GM21825 (cell line): ENCODE measurements at regions not wholly inside any gene's neighbourhood (a gene's known extent, or its start where the extent isn't known, plus 50 kb on each side); places are given as distances from the start of the nearest gene placed in this dataset.
A peak's percentile ranks its signal among the peaks of the same experiment; 100 is the strongest.

ENCODE experiments used
- ATAC-seq: cut with Tn5 transposase; IDR thresholded peaks from one replicate; pipeline ENCODE4 v1.9.1; 2021; ENCODE audit warnings: mild to moderate bottlenecking, moderate library complexity; ENCODE audit not compliant: unreplicated experiment

DNA sequence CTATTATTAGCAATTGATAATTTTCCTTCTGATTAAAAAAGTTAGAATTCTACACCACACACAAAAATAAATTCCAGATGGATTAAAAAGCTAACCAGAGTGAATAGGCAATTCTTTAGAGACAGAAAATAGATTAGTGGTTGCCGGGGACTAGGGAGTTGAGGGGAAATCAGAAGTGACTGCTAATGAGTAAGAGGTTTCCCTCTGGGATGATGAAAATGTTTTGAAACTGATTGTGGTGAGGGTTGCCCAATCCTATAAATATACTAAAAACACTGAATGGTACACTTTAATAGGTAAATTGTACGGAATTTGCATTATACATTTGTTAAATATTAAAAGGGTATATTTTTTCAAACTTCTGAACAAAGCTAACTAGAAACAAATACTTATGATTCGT lies 214.9 kb downstream of the GPAM start:
- no peak for ATAC-seq

DNA sequence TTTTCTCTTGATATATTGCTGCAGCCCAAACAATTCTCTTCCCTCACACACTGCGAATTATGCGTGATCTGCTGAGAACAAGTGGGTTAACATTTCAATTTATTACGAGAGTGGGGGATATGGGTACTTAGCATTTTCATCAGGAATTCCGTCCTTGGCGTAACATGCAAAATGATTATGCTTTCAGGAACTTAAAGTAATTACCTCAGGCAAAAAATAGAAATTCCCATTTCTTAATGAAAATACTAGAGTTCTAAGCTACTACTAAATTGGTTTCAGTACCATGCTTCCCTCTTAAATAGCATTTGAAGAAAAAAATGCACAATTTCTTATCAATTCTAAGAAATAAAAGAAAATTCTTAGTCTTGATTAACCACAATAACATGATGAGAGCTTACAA lies 213.5 kb downstream of the GPAM start:
- ATAC-seq = no peak

DNA sequence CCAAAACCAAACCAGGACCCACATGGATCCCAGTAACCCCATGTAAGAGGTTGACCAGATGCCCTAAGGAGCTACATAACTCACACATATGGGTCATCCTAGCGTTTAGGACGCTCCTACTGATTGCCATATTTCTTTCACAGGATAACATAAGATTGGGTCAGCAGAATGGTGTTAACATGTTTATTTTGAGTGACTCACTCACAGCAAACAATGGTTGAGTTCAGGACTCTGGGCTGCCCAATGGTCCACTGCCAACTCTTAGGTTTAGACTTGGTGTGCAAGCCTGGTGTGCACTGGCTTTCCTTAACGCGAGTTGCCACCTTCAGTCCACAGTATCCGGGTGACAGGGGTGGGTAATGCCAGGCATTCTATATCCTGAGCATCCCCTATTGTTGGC lies 211.5 kb downstream of the GPAM start:
- no peak for ATAC-seq

DNA sequence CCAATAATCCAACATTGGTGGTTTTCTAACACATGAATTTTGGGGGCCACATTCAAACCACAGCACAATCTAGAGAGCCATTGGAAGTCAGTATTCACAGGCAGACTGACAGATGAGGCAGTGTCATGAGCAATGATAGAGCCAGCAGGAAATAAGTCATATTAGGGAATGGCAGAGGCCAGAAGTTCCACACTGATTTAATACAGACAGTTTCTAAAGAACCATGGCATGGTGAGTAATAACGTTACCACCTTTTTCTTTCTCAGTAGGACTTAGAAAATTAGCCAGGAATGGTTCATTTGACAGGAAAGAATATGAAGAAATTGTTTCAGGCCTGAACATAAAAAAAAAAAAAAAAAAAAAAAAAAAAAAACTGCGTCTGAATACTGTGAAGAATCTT lies 210.3 kb downstream of the GPAM start:
- ATAC-seq = no peak

DNA sequence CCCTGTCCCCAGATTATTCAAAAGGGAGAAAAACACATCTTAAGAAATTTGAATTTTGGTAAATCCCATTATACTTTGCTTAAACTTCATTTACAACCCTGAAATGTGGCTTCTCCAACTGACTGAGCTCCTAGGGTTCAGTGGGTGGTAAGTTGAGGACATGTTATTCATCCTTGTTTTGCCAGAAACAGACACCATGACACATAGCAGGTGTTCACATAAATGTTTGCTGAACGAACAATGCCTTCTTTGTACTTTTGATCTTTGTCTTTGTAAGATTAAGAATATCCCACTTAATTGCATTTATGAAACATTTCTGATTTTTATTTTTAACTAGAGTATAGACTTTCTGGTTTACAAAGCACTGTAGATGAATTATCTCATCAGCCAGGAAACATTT lies 209.7 kb downstream of the GPAM start:
- no peak for ATAC-seq

DNA sequence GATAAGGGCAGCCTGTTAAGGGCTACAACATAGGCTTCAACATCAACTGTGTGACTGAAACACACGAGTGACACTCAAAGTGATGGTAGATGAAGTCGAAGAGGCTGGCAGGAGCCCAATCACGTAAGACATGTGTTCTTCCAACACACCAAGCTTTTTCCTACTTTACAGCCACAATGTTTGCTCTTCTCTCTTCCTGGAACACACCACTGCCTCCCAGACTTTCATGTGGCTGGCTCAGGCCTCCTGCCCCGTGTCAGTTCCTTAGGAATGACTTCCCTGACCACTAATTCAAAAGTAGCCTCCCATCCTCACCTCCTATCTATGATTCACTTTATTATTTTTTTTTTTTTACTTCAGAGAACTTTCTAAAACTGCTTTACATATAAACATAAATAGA lies 209.2 kb downstream of the GPAM start:
- no peak for ATAC-seq

DNA sequence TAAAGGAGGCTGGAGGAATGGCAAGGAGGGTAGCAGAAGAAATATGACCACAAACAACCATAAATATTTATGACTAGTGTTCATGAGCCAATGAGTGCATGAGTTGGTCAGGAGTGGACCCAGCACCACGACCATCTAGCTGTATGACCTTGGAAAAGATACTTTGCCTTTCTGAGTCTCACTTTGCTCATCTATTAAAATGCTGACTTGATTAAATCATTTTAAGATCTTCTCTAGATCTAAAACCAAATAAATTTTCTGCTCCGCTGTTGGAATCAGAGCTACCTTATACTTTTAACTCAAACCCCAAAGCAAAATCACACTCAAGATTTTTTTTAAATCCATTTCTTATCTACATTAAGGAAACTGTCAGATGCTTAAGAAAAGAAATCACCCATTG lies 207.0 kb downstream of the GPAM start:
- no peak for ATAC-seq

DNA sequence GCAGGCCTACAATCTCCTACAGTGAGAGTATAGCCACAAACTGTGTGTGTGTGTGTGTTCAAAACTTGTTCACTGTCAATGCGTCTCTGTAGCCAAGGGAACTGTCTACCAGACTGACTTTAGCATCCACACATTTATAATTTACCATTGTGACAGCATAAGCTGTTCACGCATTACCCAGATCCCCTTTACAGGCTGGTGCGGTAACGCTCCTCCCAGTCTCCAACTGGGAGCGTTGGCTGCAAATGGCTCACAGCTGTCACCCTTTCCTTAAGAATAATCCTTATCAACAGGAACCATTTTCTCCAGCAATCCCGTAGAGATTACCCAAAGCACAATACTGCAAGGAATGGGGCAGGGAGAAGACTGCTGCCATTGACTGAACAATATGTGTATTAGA lies 199.5 kb downstream of the GPAM start:
- no peak for ATAC-seq

DNA sequence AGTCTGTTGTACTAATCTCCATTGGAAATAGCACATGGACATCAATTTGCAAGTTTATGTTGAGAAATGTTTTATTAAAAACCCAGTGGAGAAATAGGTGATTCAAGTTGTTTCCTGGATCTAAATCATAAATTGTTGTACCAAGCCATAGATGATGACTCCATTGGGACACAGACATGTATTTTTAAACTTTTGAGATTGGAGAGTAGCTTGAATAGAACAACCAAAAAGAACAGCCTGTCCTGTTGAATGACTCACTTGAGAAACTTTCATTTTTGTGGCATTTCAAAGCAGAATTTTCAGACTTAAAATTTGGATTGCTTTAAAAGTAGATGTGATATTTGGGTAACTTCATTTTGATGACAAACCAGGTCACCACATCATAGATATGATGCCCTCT lies 197.5 kb downstream of the GPAM start:
- no peak for ATAC-seq

DNA sequence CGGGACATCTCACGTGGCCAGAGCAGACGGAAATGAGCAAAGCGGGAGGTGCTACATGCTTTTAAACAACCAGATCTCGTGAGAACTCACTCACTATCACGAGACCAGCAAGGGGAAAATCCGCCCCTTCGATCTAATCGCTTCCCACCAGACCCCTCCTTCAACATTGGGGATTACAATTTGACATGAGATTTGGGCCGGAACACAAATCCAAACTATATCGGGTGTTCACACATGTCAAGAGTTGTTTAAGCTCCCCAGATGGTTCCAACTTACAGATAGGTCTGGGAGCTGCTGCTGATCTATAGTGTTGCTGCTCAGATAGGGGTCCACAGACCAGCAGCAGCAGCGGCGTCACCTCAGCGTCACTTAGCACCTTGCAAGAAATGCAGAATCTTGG lies 194.9 kb downstream of the GPAM start:
- ATAC-seq = no peak

DNA sequence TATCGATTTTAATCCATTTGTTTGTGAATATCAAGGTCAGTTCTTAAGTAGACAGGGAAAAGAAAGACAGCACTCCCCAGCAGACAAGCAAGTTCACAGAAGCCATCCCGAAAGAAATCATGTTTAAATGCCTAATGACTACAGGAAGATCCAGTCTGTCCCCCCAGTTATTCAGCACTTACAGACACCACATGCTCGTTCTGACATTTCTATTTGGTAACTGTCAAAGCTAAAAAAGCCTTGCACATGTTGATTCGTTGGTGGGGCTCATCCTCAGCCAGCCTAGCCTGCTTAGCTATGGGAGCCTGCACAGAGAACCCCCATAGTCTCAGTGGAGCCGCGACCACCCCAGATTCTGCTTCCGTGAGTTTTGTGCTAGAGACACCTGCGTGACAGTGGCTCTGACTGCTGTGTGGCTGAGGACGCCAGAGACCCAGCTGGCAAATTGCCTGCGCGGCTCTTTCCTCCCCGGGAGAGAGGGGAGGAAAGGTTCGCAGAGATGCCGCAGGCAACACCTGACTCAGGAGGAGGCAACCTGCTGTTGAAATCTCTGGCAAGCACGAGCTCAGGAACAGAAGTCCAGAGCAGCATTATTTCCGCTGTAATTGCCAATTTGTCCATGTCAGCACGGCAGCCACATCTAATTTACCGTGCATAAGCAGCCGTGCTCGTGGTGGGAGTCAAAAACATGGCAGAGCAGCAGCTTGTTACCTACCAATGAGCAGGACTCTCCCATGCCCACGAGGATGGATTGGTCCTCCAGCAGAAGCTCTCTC lies 194.2 kb downstream of the GPAM start:
- ATAC-seq = no peak

DNA sequence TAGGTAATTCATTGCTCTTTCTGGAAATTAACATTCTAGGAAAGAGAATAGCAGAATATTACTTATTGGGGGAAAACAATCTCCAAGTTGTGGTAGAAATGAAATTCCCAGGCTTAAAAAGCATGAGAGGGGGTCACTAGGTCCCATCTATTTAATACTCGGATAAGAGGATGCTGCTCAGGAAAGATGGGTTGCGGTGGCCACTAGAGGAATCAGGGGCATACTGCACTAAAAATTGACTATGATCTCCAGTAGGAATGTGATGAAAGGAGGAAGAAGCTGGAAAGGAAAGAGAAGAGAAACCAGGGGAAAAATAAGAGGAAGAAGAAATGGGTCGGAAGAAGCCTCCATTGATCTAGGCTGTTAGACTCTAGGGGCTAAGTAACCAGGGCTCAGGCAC lies 192.8 kb downstream of the GPAM start:
- ATAC-seq = no peak

DNA sequence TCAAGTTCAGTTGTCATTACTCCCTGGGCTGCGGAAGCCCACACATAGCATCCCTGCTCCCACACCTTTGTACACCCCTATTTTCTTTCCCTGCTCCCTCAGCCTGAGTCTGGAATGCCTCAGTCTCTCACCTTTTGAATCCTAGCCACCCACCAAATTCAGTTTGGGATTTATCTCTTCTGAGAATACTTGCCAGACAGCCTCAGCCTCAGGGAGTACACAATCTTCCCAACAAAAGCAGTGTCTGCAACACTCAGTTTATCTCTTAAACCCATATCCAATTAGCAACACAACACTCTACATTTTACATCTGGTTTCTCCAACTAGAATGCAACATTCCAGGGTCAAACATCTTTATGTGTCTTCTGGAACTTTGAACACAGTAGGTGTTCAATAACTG lies 190.2 kb downstream of the GPAM start:
- no peak for ATAC-seq

DNA sequence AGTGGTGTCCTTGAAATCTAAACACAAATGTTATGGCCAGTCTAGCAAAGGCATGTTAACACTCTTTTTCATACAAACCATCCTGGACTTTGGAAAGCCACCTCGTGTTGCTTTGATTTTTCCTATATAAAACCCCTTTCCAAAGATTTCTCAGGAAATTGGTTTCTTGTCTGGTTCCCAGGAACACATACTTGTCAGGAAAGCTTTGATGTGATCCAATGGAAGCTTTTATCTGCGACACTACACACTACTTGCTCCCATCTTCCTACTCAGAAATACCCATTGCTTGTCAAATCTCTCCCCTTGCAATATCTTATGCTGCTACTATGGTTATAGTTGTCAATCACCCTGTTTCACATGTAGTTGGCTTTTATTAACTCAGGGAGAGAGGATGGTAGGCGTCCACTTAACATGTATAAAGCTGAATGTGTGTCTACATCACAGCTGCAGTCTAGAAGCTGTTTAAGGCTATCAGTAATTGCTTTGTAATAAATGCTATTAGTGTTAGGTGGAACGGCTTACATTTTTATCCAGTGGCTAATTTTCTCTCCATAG lies 189.6 kb downstream of the GPAM start:
- ATAC-seq = no peak

DNA sequence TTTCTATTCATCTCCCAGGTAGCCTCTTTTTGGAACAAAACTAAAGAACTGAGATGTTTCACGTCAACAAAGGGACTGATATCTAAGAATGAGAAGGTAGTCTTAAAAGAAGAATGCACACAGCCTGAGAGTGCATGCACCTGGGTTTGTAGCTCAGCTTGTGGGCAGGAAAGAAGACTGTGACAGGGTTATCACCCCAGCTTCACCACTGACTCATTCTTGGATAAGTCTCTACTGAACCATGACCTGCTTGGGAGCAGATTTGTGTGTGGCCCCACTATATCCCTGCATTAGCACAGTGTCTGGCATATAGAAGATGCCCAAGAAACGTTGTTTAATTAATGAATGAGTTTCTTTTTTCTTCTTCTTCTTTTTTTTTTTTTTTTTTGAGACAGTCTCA lies 187.5 kb downstream of the GPAM start:
- peak; percentile 98 for ATAC-seq

DNA sequence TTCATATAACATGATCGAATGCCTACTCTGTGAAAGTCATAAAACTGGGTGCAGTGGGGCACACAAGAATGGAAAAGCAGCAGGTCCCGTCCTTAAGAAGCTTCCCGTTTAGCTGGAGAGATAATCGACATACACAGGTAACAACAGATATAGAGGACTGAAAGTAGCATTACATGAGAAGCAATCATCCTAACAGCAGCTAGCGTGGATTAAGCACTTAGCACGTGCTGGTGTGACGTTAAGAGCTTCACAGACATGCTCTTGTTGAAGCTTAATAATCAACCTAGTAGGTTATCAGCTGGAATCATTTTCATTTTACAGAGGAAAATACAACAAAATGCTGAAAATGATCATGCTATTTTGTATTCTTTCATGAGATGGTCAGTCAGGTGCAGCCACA lies 184.8 kb downstream of the GPAM start:
- no peak for ATAC-seq

DNA sequence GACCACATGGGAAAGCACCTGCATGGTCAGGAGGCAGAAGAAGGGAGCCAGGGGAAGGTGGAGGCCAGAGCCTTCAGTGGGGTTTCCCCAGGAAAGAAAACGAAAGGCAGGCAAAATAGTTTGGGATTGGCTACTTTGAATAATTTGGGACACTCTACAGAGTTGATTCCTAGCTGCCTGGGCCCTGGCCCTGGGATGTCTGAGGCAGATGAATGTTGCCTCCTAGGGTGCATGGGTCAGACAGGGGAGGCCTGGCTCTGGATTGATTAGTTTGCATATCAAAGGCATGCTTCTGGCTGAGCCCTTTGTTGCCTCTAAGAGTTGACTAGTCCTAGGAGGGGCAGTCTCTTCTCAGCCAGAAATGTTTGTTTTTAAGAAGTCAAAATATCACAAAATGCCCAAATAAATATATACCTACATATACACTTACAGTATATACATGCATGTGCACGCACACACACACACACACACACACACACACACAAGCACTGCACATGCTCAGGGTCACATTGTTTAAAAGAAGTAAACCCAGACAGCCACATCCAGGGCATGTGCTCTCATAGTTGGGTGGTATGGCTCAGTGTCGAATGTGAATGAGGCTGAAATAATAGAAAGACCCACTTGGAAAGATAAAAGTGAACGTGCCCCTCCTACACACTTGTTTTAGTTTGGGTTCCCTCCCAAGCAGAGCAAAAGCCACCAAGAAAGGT lies 184.2 kb downstream of the GPAM start:
- no peak for ATAC-seq

DNA sequence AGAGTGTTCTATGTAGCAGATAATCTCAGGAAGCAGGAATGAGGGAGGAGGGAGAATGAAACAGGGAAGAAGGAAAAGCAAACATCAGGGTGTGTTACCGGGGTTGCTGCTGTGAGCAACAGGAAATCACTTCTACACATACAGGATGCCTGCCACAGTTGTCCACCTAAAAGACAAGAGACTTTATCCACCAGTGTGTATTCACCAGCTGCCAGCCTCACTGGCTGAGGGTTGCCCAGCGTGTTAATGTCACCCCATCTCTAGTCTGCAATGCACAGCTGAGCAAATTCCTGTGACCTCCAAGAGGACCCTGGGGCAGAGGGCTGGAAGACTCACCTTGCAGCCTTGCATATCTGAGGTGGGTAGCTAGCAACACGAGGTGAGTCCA lies 183.7 kb downstream of the GPAM start:
- ATAC-seq = no peak

DNA sequence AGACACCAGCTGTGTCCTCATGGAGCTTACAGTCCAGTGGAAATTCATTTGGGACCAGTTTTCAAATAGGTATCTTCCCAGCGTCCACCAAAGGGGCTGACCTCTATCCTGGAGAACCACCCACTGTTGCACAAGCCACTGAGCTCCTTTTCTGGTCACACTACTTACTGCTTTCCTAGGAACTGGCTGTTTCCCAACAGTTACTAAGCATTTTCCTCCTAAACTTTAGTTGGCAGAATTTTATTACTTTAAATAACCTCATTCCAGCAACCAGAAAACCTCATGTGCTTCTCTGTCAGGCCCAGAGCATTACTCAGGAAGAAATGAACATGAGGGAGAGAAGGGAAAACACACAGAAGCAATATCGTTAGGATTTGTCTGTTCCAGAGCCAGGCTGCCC lies 183.1 kb downstream of the GPAM start:
- no peak for ATAC-seq

DNA sequence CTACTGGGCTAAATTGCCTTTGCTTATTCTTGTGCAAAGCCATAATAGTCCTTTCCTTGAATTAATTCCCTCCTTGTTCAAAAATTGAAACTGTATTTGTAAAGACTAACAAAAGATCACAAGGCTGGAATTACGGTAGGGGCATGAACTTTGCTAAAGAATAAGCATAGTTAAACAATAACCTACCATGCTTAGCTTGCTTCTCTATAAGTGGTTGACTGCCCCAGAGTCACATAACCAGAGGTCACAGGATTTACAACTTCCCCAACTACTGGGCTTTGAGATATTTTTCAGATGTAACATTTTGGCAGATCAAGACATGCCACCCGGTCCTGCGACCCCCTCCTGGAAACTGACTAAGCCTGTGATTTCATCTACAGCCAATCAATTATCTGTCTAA lies 181.4 kb downstream of the GPAM start:
- ATAC-seq = no peak

DNA sequence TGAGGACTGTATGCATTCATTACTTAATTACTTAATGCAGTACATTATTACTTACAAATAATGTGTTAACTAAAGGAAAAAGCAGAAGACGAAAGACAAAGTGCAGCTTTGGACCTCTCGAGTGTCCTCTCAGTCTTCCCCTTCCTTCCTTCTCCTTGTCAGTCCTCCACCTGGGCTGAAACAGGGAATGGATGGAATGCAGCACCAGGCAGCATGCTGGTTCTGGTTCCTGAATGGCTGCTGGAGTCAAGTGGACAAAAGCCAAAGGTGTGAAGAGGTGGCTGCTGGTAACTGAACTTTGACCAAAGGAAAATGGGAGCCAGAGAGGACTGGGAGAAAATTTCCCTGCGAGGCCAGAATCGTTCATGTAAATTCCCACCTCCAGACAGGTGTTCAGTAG lies 179.5 kb downstream of the GPAM start:
- ATAC-seq = no peak

DNA sequence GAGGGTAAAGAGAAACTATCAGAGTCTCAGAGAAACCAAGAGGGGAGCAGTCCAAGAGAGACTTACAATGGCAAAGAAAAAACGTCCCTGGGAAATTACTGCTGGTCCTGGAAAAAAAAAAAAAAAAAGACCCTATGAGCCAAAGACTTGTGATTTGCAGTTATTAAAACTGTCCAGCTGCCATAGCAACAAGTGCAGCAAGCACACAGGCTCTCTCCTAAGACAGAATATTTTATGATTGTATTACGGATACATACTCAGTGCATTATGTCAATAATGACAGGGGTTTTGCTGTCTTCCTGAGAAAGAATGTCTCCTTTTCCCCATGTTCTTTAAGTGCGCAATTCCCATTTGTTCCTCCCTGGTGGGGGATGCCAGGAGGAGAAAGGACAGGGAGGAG lies 178.5 kb downstream of the GPAM start:
- ATAC-seq = no peak

DNA sequence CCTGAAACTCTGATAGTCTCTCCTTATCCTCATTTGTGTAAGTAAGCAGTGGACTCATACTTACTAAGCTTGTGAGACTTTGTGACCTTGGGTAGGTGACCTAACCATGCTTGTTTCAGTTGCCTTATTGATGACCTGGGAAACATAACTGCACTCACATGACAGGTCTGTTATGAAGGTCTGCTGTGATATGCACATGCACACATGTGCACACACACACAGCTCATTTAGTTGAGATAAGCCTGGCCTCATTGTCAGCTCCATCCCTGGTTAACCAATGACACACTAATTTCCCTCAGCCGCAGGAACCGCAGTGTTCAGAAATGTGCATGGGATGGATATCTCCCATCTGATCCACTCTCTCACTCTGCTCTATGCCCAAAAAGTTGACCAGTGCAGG lies 177.2 kb downstream of the GPAM start:
- ATAC-seq = no peak
